GM04504 (cell line): ENCODE measurements at regions not wholly inside any gene's neighbourhood (a gene's known extent, or its start where the extent isn't known, plus 50 kb on each side); places are given as distances from the start of the nearest gene placed in this dataset.

Experiments used
- DNase-seq: peaks from one replicate; pipeline ENCODE4 v3.0.0-alpha.2; 2012; ENCODE audit warnings: low read depth

DNA sequence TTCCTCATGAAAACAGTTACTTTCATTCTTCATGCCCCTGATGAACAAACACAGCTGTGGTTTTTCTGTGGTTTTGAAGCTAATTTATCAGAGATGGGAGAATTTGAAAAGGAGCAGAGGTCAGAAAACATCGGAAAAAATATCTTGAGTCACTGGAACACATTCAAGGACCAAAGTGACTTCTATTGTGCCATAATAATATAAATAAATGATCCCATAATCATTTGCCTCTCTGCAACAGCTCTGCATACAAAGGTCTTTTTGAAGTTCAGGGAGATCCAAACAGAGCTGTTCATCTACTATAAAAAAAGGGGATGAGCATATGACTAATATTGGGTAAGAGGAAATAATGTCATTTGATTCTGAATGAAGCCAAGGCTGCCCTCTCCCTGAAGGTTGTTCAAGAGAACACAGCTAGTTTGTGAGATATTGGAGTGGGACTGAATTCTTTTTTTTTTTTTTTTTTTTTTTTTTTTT is 201.3 kb upstream of the GALNT5 start:
- no peak for DNase-seq

DNA sequence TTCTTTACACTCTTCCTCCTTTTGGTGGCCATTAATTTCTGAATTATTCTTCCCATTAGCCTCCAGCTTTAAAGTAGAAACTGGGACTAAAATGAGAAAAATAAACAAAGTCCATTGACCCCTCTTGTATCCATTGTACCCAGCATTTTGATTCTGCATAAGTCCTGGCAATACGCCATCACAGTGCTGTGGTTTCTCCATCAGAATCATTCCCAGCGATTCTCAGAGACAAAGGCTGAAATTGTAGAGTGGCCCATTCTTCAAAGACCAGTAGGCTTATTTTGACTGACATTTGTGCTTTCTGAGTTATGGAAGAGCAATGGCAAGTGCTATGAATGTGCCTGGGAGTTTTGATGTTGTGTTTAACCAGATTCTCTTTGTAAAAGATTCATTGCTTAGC is 199.3 kb upstream of the GALNT5 start:
- no peak for DNase-seq

DNA sequence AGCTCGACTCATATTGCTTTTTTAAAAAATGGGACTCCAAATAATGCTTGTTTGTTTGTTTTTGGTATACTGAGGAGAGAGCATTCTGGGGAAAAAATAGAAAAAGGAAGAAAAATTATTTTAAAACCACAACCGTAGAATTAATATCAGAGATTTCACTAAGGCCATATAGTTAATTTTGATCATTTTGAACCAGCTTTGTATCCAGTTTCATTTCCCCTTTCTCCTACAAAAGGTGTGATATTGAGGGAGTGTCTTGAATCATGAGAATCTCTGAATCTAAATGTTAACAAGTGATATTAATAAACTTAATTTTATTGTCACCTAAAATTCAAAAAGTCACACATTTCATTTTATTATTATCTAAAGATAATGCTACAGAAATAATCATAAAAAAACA is 198.5 kb upstream of the GALNT5 start:
- DNase-seq, result no peak

DNA sequence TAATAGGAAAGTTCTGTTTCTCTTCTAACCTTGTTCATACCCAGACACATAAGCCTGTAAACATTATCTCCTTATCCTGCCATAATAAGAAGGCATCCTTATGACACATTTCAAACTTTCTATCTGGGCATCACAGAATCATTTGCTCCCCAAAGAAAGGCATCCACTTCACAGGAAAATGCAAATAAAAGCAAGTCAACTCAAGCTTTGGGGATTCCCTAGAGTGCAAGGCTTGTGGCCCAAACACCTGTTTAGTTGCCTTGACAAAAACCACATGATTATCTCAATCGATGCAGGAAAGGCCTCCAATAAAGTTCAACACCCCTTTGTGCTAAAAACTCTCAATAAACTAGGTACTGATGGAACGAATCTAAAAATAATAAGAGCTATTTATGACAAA is 195.7 kb upstream of the GALNT5 start:
- no peak for DNase-seq

DNA sequence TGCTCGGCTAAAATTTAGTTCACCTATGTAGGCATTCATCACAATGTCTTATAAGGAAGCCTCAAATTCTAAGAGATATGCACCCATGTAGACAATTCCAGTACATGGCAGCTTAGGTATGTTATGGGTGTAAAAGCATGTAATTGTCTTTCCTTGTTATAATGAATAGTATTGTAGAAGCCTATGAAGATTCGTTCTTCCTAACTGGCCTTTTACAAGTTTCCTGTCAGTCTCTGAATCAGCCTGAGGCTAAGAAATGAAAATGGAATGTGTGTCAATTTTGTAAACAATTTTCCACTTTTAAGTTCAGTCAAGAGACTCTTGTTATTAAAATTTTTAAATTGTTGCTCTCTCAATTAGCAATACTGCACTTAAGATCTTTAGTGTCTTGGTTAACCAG is 189.9 kb upstream of the GALNT5 start:
- DNase-seq, result no peak

DNA sequence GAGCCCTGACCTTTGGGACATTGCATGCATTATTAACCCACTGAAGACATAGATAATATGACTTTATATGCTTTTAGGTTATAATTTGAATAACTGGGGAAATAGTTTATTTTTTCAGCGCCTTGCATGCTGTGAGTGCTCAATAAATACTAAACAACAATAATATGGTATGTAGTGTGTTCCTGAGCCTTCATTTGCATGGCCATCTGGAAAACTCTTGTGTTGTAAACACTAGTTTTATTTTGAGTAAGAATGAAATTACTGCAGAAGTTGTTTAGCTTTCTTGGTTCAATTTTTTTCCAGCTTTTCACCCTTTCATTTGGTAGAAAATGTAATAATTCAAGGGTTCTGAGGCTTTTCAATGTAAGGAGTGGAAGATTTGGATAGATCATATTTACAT is 189.3 kb upstream of the GALNT5 start:
- DNase-seq, result no peak

DNA sequence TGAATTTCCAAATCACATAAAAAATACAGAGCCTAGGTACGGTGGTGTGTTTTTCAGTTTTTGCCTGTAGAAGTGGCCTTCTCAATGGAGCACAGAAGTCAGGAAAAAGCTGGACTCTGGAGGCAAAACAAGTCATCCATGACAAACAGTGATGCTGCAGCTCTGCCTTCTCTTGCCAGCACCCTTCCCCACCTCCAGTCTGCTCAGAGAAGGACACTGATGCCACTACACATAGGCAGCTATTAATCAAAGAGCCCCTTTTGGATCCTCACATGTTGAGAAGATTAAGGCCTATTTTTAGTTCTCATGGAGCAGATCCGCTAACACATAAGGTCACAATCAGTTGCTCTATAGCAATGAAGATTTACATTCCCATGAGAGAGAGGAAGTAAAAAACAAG is 181.6 kb upstream of the GALNT5 start:
- DNase-seq, result no peak

DNA sequence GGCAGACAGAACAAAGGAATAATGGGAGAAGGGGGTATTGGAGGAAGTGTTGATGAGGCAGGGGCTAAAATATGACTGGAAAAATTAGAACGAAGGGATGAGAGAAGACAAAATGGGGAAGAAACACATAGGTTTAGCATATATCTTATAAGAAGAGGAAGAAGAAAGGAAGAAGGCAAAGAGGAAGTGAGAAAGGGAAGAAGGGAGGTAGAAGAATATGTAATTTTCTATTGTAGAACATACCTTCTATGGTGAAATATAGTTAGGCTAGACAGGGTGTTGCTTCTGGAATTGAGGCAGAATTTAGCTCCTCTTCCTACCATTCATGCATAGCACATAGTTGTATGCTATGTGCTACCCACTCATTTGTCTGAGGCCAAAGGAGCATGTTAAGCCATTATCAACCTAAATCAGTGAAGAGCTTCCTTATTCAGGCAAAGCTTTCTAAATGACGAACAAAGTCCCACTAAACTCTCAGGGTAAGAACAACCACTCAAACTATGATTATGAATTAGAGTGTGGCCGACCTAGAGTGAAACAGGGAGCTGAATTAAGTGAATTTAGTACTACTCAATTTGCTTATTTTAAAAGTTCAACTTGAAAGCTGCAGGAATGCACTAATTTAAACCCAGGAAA is 180.9 kb upstream of the GALNT5 start:
- DNase-seq, result no peak

DNA sequence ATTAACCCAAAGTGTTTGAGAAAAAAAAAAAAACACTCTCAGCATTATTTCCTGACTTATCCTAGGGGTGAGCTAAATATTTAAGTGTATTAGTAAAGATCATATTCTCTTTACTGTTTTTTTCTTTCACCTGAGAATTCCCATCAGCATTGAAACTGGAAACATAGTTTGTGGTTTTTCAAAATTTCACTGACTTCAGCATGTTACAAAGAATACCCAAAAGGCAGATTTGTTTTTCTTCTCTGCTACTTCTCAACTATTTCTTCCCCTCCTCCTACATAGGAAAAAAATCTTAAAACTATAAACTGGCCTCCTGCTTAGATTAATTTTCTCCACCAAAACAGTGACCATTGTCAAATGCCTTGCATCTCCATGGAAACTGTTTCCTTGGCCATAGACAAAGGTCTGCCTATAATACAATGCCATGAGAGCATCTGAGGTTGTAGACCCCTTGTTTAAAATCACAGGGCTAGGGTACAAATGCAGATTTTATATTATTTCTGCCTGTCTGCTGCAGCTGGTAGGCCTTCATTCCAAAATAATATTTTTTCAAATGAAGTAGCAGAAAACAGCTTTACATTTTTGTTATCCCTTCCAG is 179.7 kb upstream of the GALNT5 start:
- DNase-seq, result no peak

DNA sequence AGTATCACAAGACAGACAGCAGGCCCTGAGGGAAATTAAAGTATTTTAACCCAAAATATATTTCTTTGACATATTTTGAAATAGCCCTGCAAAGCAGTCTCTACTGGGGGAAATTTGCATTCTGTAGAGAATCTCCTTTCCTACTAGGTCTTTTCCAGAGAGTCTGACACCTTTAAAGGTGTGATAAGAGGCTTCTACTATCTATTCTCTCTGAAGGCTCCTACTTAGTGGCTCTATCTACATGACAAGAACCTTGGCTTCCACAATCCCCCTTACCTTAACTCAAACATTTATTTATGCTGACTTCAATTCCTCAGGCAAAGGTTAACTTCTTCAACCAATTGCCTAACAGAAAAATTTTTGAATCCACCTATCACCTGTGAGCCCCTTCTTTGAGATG is 174.6 kb upstream of the GALNT5 start:
- DNase-seq, result no peak

DNA sequence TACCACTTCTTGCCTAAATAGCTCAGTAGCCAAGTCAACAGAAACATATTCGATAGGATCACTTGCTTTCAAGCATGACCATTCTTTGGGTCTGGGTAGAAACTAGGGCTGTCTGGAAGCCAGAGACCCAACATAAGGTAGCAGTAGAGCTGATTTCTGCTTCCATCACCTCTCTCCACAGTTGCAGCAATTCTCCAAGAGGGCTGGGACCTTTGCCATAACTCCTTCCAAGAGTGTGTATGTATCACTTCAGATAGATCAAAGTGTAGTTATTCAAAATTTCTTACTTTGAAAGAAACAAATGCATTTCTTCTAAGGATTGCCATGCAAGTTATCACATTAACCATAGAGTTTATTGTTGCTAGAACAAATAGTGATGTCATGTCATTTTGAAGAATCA is 172.0 kb upstream of the GALNT5 start:
- DNase-seq, result no peak

DNA sequence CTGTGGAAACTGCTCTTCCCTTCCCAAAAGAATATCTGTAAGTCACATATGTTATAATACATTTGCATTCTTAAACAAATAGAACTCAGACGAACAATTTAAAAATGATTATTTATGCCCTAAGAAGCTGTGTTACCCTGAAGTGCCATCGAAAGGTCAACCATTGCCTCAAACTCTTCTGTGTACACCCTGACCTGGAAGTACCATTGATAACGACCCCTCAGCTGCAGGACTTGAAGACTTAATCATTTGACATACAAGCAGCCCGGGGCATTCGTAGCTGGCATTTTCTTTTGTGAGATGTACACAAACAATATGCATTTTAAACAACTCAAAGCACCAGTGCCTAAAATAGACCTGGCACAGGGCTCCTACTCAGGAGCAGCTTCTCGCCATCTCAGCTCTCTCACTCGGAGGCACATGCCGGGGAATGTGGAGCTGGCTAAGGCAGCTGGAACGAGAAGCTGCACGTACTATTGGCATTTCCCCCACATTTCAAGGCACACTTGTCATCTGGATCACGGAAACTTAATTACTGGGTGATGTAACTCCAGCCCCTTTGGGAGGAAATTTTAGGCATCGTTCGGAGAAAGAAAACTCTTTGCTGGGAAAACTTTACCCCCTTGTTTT is 170.0 kb upstream of the GALNT5 start:
- peak; percentile 28 for DNase-seq

DNA sequence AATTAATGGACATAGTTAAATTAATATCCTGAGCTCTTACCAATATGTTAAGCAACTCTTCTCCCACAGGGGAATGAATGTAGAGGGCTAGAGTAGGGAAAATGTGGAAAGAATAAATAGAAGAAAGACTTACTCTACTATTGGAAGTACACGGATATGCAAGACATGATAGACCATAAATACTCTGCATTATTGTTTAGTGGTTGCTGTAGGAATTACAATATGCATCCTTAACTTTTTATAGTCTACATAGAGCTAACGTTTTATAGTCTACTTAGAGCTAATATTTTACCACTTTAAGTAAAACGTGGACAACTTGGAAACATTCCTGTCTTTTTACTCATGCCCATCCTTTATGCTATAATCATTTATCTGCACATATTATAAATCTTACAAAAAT is 163.8 kb upstream of the GALNT5 start:
- DNase-seq, result no peak

DNA sequence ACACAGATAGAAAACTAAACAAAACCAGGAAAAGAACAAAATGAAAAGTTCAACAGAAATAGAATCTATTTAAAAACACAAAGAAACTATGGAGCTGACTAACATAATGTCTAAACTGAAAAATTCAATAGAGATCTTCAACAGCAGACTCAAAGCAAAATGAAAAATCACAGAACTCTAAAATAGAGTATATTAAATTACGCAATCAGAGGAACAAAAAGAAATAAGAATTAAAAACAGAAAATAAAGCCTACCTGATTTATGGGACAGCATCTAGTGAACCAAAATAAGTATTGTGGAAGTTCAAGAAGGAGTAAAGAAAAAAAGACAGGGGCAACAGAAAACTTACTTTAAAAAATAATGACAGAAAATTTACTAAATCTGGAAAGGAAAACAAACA is 152.1 kb upstream of the GALNT5 start:
- no peak for DNase-seq

DNA sequence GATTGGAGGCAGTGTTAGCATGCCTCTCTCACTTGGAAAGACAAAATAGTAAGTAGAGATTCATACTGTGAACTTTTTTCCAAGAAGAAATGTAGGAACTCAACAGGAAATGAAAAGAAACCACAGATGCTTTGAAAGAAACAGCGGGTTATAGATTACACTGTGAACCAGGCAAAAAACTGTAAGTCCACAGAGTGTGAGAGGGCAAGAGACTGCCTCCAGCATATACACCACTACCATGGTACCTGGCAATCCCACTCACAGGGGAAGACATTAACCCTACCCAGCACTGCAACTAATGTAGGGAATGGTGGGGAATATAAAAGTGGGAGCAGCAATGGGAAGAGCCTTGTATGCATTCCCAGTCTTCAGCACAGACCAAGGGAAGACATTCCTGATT is 150.6 kb upstream of the GALNT5 start:
- no peak for DNase-seq

DNA sequence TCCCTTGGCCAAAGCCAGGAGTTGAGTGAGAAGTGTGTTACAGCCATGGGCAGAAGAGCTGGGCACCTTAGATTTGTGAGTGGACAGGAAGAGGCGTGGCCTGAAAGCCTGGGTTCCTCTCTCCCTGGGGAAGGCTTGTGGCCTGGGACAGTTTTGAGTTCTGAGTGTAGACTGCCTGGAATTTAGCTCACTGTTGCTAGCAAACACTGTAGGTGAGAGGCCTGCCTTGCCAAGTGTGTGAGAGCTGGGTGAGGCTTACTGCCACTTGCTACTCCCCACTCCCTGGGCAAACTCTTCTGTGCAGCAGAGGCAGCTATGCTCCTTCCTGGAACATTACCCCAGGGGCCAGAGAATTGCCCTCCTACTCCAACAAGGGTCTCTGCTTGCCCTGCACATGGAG is 150.0 kb upstream of the GALNT5 start:
- DNase-seq, result no peak

DNA sequence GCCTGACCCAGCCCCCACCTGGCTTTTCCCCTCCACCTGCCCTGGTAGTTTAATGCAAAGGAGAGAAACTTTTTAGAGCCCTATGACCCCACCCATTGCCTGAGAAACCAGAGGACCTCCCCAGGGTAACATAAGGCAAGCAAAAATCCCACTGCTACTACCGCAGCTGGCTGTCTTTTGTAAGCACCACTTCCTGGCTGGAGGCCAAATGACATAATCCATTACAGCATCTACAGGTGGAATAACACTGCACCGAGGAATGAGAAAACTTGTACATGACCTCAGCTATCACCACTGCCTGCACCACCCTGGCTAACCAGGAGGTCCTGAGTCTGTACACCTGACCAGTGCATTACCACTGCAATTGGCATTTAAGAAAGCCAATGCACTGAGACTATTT is 149.6 kb upstream of the GALNT5 start:
- no peak for DNase-seq

DNA sequence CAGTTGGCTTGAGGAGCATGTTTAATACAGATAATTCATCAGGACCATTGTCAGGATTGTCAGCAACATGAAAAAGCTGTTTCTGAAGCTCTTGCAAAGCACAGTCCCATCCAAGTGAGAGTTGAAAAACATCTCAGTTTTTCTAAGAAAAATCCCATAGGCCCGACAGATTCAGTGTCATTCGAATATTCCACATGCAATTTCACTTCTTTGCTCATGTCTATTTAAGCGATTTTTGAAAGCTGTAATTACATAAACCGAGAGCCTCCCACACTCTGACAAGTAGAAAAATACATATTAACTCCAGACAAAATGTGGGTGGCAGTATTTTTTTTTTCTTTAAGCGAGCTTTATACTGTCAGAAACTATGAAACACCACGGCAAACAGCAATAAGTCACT is 134.7 kb upstream of the GALNT5 start:
- DNase-seq, result no peak

DNA sequence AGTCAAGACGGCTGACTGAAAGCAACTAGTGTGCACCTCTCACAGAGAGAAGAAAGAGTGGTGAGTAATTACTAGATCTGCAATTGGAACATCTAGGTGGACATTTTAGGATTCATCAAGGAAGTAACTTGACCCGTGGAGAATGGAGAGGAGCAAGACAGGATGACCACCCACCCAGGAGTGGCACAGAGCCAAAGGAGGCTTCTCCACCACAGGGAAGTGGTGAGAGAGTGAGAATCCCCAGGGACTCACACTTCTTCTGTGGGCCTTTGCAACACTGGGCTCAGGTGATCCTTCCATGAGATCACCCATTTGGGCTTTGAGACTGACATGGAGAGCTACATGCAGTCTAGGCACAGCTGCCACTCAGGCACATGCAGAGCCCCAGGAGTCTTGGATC is 132.8 kb upstream of the GALNT5 start:
- DNase-seq, result no peak

DNA sequence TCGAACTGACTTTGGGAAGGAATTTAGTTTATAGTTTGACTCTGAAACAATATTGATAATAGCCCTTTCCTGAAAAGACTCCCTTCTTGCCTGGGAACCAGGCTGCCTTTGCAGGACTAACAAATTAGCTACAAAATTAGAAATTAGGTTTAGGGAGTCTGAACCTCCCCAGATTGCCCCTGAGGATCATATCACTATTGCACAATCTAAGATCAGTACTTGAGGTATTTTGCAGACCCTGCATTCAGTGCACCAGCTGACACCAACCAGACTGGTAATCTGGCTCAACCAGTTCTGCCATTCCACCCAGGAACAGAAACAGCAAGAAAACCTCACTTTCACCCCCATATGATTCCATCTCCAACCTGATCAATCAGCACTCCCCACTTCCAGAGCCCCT is 131.8 kb upstream of the GALNT5 start:
- DNase-seq, result no peak

DNA sequence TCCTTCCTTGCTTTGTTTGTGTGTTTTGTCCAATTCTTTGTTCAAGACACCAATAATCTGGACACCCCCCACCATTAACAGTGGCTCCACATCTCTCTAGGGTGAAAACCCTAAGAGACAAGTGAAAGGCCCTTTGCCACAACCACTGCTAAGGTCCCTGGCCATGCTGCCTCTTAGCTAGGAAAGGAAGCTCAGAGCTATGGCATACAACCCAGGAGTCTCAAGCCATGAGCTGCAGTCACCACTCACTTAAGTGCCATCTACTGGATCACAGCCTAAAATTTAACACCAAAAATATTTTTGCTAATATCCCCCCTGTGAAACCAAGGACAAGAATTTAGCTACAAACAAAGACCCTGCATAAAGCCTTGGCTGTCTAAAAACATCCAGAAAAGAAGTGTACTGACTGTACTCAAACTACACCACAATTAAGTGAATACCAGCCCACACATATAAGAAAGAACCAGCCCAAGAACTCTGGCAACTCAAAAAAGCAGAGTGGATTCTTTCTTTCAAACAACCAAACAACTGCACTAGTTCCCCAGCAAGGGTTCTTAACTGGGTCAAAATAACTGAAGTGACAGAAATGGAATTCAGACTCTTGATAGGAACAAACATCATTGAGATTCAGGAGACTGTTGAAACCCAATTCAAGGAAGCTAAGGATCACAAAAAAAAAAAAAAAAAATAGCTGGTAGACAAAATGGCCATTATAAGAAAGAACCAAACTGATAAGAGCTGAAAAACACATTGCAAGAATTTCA is 130.1 kb upstream of the GALNT5 start:
- DNase-seq, result no peak

DNA sequence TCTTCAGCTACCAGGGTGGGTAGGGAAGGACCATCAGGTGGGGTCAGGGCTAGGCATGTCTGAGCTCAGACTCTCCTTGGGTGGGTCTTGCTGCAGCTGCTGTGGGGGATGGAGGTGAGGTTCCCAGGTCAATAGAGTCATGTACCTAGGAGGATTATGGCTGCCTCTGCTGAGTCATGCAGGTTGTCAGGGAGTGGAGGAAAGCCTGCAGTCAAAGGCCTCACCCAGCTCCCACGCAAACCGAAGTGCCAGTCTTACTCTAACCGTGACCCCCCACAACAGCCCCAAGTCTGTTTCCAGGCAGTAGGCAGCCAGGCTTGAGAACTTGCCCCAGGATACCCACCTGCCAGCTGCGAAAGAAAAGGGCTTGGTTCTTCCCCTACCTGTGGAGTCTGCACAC is 113.6 kb upstream of the GALNT5 start:
- DNase-seq, result no peak

DNA sequence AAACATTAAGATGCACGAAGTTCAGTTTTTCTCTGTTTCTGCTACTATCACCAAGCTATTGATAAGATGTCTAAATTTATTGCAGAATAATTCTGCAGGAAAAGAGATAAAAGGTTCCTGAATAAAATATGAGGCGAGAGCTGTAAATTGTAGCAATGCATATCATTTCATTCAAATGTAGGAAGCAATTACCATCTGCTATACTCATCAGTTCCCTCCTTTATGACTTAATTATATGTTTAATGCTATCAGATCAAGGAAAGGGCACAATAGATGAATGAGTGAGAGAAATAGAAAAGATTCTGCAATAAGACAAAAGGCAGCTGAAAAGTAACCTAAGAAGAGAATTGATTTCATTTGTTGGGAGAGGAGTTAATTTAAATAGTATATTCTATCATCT is 108.2 kb upstream of the GALNT5 start:
- no peak for DNase-seq
